Neural cell (in vitro differentiated cells): ENCODE measurements at regions not wholly inside any gene's neighbourhood (a gene's known extent, or its start where the extent isn't known, plus 50 kb on each side); places are given as distances from the start of the nearest gene placed in this dataset.

ENCODE experiments used
- H2AFZ ChIP-seq: fragments of 200-600, 300-800 bp; sonication (generic), shearing (Covaris generic); 2 replicates; pipeline ENCODE4 v1.6.0; 2014; ENCODE audit warnings: low read depth, mild to moderate bottlenecking, antibody characterized with exemption, low read length, moderate library complexity
- H3F3A ChIP-seq: fragments of 200-600 bp; shearing (Covaris generic); 2 replicates; pipeline ENCODE4 v1.6.1; 2016; ENCODE audit warnings: mild to moderate bottlenecking, moderate library complexity, mixed read lengths, antibody characterized with exemption, low read length; ENCODE audit not compliant: insufficient read depth, poor library complexity, severe bottlenecking
- H3K27ac ChIP-seq: fragments of 200-600, 300-800 bp; sonication (generic), shearing (Covaris generic); 2 replicates; pipeline ENCODE4 v1.5.1; 2014; ENCODE audit warnings: mild to moderate bottlenecking, low read length, moderate library complexity
- H3K27me3 ChIP-seq: fragments of 300-800, 200-600 bp; sonication (generic), shearing (Covaris generic); 2 replicates; pipeline ENCODE4 v1.6.0; 2014; ENCODE audit warnings: mild to moderate bottlenecking, low read depth, low read length, moderate library complexity; ENCODE audit not compliant: insufficient read depth
- H3K36me3 ChIP-seq: fragments of 300-800, 200-600 bp; sonication (generic), shearing (Covaris generic); 2 replicates; pipeline ENCODE4 v1.5.1; 2014; ENCODE audit warnings: mild to moderate bottlenecking, antibody characterized with exemption, low read length, moderate library complexity; ENCODE audit not compliant: insufficient read depth
- H3K4me2 ChIP-seq: fragments of 300-800, 200-600 bp; sonication (generic), shearing (Covaris generic); 2 replicates; pipeline ENCODE4 v1.6.0; 2014; ENCODE audit warnings: mild to moderate bottlenecking, low read length
- H3K4me3 ChIP-seq: fragments of 300-800, 200-600 bp; sonication (generic), shearing (Covaris generic); 2 replicates; pipeline ENCODE4 v1.5.1; 2014; ENCODE audit warnings: mild to moderate bottlenecking, low read length, moderate library complexity
- H3K79me2 ChIP-seq: fragments of 200-600 bp; shearing (Covaris generic); replicated peaks from 2 replicates; pipeline ENCODE4 v1.6.0; 2014; ENCODE audit warnings: mild to moderate bottlenecking, low read length, moderate library complexity; ENCODE audit not compliant: insufficient read depth
- H3K9ac ChIP-seq: fragments of 300-800, 200-600 bp; sonication (generic), shearing (Covaris generic); 2 replicates; pipeline ENCODE4 v1.6.1; 2016; ENCODE audit warnings: mild to moderate bottlenecking, low read length, mixed read lengths
- H3K9me2 ChIP-seq: fragments of 200-600 bp; shearing (Covaris generic); 2 replicates; pipeline ENCODE4 v1.6.1; 2016; ENCODE audit warnings: mild to moderate bottlenecking, low read length, mixed read lengths; ENCODE audit not compliant: insufficient read depth
- H3K9me3 ChIP-seq: fragments of 200-600, 300-800 bp; sonication (generic), shearing (Covaris generic); 2 replicates; pipeline ENCODE4 v1.6.1; 2016; ENCODE audit warnings: mild to moderate bottlenecking, mixed run types, low read length, moderate library complexity, mixed read lengths
- H4K20me1 ChIP-seq: fragments of 200-600 bp; shearing (Covaris generic); 2 replicates; pipeline ENCODE4 v1.6.1; 2016; ENCODE audit warnings: mild to moderate bottlenecking, mixed run types; ENCODE audit not compliant: insufficient read depth
- EP300 ChIP-seq: fragments of 450-650 bp; conservative IDR thresholded peaks from 2 replicates; pipeline ENCODE4 v1.6.1; 2014; ENCODE audit warnings: antibody characterized with exemption, mild to moderate bottlenecking, moderate library complexity; ENCODE audit not compliant: poor library complexity, severe bottlenecking
- EZH2 ChIP-seq: fragments of 200-600, 300-800 bp; shearing (Covaris generic), sonication (generic); IDR thresholded peaks from 2 replicates; pipeline ENCODE4 v1.6.1; 2014; ENCODE audit warnings: antibody characterized with exemption, low read length, borderline replicate concordance, mild to moderate bottlenecking; ENCODE audit not compliant: insufficient read depth, poor library complexity, severe bottlenecking
- MXI1 ChIP-seq: fragments of 450-650 bp; conservative IDR thresholded peaks from 2 replicates; pipeline ENCODE4 v1.6.1; 2014; ENCODE audit warnings: antibody characterized with exemption, mild to moderate bottlenecking; ENCODE audit not compliant: poor library complexity, severe bottlenecking
- POLR2AphosphoS5 ChIP-seq: IDR thresholded peaks from 2 replicates; pipeline ENCODE4 v1.6.1; 2012
- RAD21 ChIP-seq: fragments of 450-650 bp; conservative IDR thresholded peaks from 2 replicates; pipeline ENCODE4 v1.6.1; 2014; ENCODE audit warnings: antibody characterized with exemption, mild to moderate bottlenecking, moderate library complexity
- SMC3 ChIP-seq: fragments of 450-650 bp; conservative IDR thresholded peaks from 2 replicates; pipeline ENCODE4 v1.6.1; 2014; ENCODE audit warnings: antibody characterized with exemption, mild to moderate bottlenecking, moderate library complexity; ENCODE audit not compliant: poor library complexity
- TAF1 ChIP-seq: IDR thresholded peaks from 2 replicates; pipeline ENCODE4 v1.6.1; 2012; ENCODE audit warnings: low read depth
- TF ChIP-seq, protein P1 (sequence below): fragments of 450-650 bp; IDR thresholded peaks from 2 replicates; pipeline ENCODE4 v1.5.1; 2014; ENCODE audit warnings: antibody characterized with exemption, mild to moderate bottlenecking, moderate library complexity; ENCODE audit not compliant: poor library complexity, severe bottlenecking
- TF ChIP-seq, protein P2 (sequence below): IDR thresholded peaks from 2 replicates; pipeline ENCODE4 v1.6.1; 2012; ENCODE audit warnings: borderline replicate concordance

DNA sequence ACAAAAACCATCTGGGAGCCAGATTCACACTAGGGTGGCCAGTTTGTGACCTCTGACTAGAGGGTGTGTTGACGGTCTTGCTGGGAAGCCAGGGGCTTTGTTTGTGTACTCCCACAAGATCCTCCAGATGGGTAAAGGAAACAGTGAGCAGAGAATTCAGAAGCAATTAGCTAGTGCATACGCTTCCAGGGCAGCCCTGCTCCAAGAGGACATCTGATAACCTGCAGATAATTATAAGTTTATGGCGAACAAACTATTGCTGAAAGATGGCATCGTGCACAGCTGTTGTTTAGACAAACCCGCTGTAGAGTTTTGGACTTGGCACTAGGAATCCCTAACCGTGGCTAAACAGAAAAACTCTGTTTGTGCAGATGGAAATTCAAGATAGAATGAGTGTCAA is 326.4 kb downstream of the TGFB2 start:
- no peak overlapping the region for H3K4me3 ChIP-seq
- no peaks in the 10 kb centered on the region for H3F3A ChIP-seq
- H3K36me3 ChIP-seq: no peaks in the 10 kb centered on the region
- no peak overlapping the region for H3K27ac ChIP-seq
- no peaks in the 10 kb centered on the region for H3K9me3 ChIP-seq
- no peak overlapping the region for H2AFZ ChIP-seq
- TF ChIP-seq, protein P1, sequence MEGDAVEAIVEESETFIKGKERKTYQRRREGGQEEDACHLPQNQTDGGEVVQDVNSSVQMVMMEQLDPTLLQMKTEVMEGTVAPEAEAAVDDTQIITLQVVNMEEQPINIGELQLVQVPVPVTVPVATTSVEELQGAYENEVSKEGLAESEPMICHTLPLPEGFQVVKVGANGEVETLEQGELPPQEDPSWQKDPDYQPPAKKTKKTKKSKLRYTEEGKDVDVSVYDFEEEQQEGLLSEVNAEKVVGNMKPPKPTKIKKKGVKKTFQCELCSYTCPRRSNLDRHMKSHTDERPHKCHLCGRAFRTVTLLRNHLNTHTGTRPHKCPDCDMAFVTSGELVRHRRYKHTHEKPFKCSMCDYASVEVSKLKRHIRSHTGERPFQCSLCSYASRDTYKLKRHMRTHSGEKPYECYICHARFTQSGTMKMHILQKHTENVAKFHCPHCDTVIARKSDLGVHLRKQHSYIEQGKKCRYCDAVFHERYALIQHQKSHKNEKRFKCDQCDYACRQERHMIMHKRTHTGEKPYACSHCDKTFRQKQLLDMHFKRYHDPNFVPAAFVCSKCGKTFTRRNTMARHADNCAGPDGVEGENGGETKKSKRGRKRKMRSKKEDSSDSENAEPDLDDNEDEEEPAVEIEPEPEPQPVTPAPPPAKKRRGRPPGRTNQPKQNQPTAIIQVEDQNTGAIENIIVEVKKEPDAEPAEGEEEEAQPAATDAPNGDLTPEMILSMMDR: no peak
- TF ChIP-seq MXI1: no peak
- TF ChIP-seq EZH2: no peak
- no peak for TF ChIP-seq EP300
- no peak for TF ChIP-seq POLR2AphosphoS5
- no peak for TF ChIP-seq TAF1
- no peak for TF ChIP-seq RAD21
- no peak for TF ChIP-seq SMC3
- H3K4me2 ChIP-seq: no peak overlapping the region
- no peak overlapping the region for H3K9ac ChIP-seq
- no peaks in the 10 kb centered on the region for H3K9me2 ChIP-seq
- H3K27me3 ChIP-seq: no peaks in the 10 kb centered on the region
- H4K20me1 ChIP-seq: no peaks in the 10 kb centered on the region
- no peaks in the 10 kb centered on the region for H3K79me2 ChIP-seq

DNA sequence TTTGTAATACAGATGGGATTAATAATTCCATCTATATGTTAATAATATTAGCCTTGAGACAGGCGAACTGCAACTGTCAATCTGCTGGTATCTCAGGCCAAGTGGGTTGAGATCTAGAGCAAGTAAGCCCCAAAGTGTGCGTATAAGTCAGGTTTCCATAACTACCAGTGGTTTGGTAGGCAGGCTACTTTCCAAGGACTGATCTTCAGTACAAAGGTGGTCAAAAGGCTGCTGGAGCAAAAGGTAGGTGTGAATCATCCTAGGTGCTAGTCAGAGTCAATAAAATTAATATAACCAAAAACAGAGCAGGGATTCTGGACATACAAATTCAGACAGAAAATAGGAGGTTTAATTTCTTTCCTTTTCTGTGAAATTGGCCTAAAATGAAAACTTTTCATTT is 328.0 kb downstream of the TGFB2 start:
- H3K4me3 ChIP-seq: no peak overlapping the region
- no peaks in the 10 kb centered on the region for H3K36me3 ChIP-seq
- H3K79me2 ChIP-seq: no peaks in the 10 kb centered on the region
- H4K20me1 ChIP-seq: no peaks in the 10 kb centered on the region
- no peak overlapping the region for H3K4me2 ChIP-seq
- H3F3A ChIP-seq: no peaks in the 10 kb centered on the region
- TF ChIP-seq, protein P2, sequence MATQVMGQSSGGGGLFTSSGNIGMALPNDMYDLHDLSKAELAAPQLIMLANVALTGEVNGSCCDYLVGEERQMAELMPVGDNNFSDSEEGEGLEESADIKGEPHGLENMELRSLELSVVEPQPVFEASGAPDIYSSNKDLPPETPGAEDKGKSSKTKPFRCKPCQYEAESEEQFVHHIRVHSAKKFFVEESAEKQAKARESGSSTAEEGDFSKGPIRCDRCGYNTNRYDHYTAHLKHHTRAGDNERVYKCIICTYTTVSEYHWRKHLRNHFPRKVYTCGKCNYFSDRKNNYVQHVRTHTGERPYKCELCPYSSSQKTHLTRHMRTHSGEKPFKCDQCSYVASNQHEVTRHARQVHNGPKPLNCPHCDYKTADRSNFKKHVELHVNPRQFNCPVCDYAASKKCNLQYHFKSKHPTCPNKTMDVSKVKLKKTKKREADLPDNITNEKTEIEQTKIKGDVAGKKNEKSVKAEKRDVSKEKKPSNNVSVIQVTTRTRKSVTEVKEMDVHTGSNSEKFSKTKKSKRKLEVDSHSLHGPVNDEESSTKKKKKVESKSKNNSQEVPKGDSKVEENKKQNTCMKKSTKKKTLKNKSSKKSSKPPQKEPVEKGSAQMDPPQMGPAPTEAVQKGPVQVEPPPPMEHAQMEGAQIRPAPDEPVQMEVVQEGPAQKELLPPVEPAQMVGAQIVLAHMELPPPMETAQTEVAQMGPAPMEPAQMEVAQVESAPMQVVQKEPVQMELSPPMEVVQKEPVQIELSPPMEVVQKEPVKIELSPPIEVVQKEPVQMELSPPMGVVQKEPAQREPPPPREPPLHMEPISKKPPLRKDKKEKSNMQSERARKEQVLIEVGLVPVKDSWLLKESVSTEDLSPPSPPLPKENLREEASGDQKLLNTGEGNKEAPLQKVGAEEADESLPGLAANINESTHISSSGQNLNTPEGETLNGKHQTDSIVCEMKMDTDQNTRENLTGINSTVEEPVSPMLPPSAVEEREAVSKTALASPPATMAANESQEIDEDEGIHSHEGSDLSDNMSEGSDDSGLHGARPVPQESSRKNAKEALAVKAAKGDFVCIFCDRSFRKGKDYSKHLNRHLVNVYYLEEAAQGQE: no peak
- TF ChIP-seq EP300: no peak
- no peak for TF ChIP-seq EZH2
- TF ChIP-seq RAD21: no peak
- TF ChIP-seq TAF1: no peak
- no peak for TF ChIP-seq POLR2AphosphoS5
- TF ChIP-seq, protein P1: no peak
- TF ChIP-seq SMC3: no peak
- no peak for TF ChIP-seq MXI1
- H2AFZ ChIP-seq: no peak overlapping the region
- no peaks in the 10 kb centered on the region for H3K9me2 ChIP-seq
- H3K27ac ChIP-seq: no peak overlapping the region
- H3K27me3 ChIP-seq: no peaks in the 10 kb centered on the region
- no peak overlapping the region for H3K9ac ChIP-seq
- H3K9me3 ChIP-seq: no peaks in the 10 kb centered on the region
